ENCODE measurements at regions not wholly inside any gene's neighbourhood (a gene's known extent, or its start where the extent isn't known, plus 50 kb on each side); places are given as distances from the start of the nearest gene placed in this dataset.

GRCh38 chr16:72569677-72570076 lies 397.7 kb upstream of the PMFBP1 start:
- TF ChIP-seq POLR2AphosphoS5 (IDR thresholded peaks at IDR 0.05) (no peak), CTCF (IDR thresholded peaks at IDR 0.05) (no peak)
